ENCODE measurements at regions not wholly inside any gene's neighbourhood (a gene's known extent, or its start where the extent isn't known, plus 50 kb on each side); places are given as distances from the start of the nearest gene placed in this dataset.
"Not testable (repeated sequence)": the region's sequence is repeated elsewhere in the genome, so short reads cannot be mapped to it uniquely, and the experiment has no call there.

DNA sequence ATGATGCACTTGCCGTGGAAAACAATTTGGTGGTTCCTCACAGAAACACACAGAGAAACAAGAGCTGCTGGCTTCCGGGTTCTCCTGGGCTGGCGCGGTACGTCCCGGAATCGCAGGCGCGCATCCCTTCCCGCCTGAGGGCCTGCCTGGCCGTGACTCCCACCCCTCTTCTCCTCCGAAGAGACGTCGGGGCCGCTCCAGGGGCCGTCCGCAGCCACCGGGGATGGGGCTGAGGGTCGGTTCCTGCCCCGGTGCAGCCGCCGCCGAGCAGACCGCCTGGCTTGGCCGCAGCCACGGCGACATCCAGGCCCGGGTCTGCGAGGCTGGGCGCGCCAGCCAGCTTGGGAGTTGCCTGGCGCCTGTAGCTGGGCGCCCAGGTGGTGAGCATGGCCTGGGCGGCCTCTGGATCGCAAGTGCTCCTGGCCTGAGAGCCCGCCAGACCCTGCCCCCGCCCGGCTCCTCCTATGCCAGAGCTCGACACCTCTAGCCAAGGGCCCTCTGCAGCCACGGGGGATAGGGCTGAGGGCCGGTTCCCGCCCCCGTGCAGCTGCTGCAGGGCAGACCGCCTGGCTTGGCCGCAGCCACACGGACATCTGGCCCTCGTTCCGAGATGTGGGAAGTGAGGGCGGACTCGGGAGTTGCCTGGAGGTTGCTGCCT, 1647.5 kb downstream of the SPATA31A7 start:
- not testable (repeated sequence) for DNase-seq

DNA sequence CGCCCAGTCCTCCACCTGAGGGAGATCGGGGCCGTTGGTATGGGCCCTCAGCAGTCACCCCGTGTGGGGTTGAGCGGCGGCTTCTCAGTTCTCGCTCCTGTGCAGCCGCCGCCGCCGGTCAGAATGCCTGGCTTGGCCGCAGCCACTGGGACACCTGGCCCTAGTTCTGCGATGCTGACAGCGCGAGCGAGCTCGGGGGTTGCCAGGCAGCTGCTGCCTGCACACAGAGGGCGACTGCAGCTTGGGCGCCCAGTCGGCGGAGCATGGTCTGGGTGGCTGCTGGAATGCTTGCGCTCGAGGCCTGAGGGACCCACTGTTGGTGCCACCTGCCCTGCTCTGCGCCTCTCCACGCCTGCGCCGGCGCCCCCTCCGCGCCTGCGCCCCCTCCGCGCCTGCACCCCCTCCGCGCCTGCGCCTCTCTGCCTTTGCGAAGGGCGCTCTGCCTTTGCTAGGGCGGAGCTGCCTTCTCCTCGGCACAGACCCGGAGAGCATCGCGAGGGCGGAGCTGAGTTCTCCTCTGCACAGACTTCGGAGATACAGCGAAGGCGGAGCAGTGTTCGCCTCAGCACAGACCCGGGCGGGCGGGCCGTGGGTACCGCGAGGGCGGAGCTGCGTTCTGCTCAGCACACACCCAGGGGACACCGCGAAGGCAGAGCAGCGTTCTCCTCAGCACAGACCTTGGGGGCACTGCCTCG, 1648.3 kb downstream of the SPATA31A7 start:
- DNase-seq, result peak; percentile 79

DNA sequence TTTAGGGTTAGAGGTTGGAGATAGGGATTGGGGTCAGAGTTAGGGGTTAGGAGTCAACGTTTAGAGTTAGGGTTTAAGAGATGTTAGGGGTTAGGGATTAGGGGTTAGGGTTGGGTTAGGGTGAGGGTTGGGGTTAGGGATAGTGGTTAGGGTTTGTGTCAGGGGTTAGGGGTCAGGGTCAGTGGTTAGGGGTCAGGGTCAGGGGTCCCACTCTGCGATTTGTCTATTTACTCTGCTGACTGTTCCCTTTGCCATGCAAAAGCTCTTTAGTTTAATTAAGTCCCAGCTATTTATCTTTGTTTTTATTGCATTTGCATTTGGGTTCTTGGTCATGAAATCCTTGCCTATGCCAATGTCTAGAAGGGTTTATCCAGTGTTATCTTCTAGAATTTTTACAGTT, 1649.3 kb downstream of the SPATA31A7 start:
- DNase-seq, result not testable (repeated sequence)

DNA sequence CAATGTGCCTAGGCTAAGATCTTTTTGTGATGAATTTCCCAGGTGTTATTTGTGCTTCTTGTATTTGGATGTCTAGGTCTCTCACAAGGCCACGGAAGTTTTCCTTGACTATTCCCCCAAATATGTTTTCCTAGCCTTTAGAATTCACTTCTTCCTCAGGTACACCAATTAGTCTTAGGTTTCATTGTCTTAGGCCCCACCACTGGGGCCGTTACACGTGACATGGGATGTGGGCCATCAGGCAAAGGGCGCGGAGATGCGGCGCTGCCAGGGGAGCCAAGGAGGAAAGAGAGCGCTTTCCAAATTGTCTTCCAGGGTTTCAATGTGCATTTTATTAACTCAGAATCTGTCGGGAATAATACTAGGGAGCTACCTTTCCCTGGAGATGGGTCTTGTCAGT, 1653.3 kb downstream of the SPATA31A7 start:
- not testable (repeated sequence) for DNase-seq

DNA sequence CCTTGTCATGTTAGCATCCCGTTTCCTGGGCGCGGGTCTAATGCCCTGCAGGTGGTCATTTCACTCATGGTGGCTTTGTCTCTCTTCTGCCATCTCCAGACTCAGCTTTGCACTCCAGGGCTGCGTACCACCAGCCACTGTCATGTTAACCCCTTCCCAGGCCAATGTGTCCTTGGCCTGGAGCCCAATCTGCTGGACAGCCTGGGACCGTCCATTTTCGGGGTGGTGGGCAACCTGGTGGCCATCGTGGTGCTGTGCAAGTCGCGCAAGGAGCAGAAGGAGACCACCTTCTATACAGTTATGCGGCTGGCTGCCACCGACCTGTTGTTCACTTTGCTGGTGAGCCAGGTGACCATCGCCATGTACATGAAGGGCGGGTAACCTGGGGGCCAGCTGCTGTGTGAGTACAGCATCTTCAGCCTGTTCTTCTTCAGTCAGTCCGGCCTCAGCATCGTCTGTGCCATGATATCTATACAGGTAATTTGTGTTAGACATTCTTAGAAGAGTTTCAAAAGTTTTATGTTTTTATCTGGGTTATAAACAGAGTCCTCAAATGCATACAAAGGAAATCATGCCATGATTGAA, 1654.0 kb downstream of the SPATA31A7 start:
- DNase-seq, result not testable (repeated sequence)

DNA sequence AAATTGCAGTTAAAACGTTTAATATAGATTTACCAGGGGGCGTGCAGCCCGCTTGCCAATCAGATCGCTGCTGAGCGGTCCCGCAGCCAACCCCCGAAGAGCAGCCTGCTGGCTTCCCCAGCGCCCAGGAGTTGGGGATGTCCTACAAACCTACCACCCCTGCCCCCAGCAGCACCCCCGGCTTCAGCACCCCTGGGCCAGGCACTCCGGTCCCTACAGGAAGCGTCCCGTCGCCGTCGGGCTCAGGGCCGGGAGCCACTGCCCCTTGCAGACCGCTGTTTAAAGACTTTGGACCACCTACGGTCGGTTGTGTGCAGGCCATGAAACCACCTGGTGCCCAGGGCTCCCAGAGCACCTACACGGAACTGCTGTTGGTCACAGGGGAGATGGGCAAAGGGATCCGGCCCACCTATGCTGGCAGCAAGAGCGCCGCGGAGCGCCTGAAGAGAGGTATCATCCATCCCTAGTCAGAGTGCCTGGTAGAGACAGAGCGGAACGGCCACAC, 1654.9 kb downstream of the SPATA31A7 start:
- not testable (repeated sequence) for DNase-seq

DNA sequence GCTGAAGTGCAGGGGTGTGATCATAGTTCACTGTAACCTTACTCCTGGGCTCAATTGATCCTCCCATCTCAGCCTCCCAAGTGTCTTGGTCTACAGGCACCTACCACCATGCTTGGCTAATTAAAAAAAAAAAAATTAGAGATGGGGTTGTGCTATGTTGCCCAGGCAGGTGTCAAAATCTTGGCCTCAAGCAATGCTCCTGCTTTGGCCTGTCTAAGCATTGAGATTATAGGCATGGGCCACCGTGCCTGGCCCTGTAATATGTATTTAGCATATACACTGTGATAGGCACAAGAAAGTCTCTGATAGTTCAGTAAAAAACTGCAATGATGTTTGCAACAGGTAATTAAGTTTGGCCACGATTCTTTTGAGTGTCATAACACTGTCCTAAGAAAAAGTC, 1658.4 kb downstream of the SPATA31A7 start:
- DNase-seq, result not testable (repeated sequence)

DNA sequence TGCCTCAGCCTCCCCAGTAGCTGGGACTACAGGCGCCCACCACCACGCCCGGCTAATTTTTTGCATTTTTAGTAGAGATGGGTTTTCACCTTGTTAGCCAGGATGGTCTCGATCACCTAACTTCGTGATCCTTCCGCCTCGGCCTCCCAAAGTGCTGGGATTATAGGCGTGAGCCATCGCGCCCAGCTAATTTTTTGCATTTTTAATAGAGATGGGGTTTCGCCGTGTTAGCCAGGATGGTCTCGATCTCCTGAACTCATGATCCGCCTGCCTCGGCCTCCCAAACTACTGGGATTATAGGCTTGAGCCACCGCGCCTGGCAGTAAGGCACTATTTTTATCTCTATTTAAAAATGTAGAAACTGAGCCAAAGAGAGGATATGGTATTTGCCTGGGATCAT, 1660.2 kb downstream of the SPATA31A7 start:
- DNase-seq, result not testable (repeated sequence)

DNA sequence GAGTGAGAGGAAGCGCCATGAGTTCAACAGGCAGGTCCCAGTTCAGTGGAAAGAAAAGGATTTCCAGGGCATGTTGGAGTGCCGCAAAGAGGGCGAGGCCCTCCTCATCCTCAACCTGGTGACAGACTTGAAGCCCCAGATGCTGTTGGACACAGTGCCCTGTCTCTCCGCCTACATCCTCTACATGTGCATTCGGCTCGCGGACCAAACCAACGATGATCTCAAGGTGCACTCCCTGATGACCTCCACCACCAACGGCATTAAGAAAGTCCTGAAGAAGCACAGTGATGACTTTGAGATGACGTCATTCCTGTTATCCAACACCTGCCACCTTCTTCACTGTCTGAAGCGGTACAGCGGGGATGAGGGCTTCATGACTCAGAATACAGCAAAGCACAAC, 1667.4 kb downstream of the SPATA31A7 start:
- DNase-seq, result not testable (repeated sequence)

DNA sequence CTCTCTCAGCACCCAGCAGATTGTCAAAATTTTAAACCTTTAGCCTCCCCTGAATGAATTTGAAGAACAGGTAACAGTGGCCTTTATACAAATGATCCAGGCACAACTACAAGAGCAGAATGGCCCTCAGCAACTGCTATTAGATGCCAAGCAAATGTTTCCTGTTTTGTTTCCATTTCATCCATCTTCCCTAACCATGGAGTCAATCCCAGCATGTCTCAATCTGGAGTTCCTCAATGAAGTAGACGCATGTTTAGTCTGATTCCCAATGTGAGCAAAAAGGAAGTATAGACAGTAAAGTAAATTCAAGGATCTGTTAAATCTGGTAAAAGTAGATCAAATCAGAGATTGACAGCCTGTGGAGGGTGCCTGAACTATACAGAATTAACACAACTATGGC, 1668.4 kb downstream of the SPATA31A7 start:
- not testable (repeated sequence) for DNase-seq

DNA sequence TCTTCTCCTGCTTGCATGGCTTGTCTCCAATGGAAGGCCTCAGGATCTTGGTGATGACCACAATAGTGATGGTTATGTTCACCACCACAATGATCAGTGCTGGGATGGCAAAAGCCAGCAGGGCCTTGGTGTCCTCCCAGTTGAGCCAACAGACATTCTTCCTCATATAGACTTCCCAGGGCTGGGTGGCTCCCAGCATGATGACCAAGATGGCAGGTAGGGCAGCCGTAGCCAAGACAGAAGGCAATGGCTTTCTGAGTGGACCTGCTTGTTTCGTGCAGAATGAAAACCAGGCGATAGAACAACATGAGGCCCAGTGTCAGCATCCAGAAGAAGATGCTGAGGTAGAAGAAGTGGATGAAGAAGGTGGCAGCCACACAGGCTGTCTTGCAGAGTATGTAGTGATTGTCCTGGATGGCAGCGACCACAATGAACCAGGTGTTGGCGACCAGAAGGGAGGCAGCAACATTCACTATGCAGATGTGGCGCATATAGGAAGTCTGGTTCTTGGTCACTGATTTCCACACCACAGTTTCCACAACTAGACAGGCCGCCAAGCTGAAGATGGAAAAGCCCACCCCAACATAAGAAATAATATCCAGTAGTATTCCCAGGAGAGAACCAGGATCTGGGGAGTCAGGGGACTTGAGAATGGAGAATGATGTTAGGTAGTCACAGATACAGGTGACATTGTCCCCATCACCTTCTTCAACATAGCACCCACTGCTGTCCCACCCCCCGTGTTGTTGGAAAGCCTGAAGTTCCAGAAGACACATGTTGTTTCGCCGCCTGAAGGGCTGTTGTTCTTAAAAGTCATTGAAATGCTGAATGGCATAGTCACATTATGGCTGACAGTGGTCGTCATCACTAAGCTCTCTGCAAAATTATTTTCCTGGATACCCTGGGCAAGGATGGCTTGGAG, 1671.4 kb downstream of the SPATA31A7 start:
- not testable (repeated sequence) for DNase-seq

DNA sequence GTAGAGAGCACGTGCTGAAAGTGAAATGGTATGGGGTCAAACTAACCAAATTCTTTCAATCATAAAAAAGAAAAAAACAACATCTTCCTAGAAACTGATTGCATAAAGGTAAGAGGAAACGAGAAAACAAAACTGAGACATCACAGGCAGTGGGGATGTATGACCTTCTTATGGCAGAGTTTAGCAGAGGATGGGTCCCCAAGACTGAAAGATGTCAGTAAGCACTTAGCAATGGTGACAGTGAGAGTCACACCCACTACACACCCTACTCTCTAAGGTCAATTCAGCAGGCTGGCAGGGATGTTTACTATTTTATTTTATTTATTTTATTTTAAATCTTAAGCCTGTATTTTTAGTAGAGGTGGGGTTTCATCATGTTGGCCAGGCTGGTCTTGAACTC, 1672.3 kb downstream of the SPATA31A7 start:
- not testable (repeated sequence) for DNase-seq

DNA sequence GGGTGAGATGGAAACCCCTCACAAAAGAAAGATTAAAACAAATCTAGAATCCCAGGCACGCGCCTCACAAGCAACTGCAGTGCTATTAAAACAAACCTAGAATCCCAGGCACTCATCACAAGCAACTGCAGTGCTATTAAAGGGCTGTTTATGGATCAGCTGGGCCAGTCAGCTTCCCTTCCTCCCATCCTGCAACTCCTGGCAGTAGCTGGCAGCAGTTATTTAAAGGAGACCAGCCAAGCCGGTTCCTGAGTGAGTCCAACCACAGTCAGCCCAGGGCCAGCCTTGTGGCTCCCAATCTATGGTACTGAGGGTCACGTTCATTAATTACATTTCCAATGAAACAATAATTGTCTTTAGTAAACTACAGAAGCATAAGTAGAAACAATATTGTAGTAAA, 1673.5 kb downstream of the SPATA31A7 start:
- not testable (repeated sequence) for DNase-seq

DNA sequence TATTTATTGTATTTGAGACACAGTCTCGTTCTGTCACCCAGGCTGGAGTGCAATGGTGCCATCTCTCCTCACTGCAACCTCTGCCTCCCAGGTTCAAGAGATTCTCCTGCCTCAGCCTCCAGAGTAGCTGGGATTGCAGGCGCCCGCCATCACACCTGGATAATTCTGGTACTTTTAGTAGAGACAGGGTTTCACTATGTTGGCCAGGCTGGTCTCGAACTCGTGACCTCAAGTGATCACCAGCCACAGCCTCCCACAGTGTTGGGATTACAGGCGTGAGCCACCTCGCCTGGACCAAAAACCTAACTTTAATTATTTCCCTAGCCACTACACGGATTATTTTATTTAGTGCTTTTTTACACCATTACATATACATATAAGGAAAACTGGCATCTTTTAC, 1674.0 kb downstream of the SPATA31A7 start:
- not testable (repeated sequence) for DNase-seq

DNA sequence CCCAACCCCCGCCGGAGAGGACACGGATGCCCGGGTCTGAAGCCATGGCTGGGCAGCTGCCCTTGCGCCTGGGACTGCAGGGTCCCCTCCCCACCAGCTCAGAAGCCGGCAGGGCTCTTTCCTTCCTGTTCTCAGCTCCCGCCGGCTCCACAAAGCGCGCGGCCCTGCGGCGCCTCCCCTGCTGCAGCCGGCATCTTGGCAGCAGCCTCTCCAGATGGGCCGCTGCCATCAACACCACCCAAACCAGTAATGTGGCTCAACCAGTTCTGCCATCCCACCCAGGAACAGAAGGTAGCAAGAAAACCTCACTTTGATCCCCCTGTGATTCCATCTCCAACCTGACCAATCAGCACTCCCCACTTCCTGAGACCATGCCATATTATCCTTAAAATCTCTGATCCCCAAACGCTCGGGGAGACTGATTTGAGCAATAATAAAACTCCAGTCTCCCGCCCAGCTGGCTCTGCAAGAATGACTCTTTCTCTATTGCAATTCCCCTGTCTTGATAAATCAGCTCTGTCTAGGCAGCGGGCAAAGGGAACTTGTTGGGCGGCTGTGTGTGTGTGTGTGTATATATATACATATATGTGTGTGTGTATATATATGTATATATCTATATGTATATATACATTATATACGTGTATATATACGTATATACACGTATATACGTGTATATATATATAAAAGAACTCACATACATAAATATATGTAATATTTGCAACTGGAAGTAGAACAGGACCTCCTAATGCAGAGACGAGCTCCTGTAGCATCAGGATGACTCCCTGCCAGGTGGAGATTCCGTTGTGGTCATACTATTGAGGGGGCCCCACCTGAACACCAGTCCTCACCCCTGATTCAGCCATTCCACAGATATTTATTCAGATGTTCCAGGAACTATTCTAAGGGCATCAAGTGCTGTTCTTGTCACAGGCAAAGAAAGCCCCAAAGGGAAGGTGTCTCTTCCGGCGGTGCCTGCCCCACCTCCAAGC, 1674.9 kb downstream of the SPATA31A7 start:
- not testable (repeated sequence) for DNase-seq

DNA sequence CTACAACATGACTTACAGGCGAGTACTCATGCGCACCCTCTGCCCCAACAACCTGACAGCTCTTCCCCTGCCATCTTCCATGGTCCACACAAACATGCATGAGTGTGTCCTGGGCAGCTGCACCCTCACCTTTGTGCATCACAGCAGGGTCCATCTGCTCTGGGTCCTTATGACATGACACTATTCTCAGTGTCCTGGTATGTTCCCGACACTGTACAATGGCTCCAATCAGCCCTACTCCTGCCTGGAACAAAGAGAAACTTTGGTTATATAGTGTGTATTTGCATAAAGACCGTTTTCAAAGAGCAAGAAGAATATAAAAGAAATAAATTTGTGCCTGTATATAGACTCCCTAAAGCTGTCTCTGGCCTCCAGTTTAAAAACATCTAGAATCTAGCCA, 1679.2 kb downstream of the SPATA31A7 start:
- DNase-seq, result not testable (repeated sequence)

DNA sequence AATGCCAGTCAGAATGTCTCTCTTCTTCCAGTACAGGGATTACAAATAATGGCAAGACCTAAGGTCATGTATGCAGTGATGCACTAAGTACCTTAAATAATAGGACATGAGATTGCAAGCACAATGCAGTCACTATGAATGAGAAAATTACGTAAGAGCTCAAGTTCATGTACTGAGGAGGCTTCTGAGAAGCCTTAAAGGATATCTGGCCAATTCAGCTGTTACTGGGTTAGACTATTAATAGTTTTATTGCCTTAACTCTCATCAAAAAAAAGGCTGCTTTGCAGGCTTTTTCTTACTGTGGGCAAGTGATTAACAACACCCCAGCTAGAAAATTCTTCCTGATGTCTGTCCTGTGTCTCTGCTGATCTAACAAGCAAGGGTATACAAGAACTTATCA, 1681.9 kb downstream of the SPATA31A7 start:
- DNase-seq, result not testable (repeated sequence)

DNA sequence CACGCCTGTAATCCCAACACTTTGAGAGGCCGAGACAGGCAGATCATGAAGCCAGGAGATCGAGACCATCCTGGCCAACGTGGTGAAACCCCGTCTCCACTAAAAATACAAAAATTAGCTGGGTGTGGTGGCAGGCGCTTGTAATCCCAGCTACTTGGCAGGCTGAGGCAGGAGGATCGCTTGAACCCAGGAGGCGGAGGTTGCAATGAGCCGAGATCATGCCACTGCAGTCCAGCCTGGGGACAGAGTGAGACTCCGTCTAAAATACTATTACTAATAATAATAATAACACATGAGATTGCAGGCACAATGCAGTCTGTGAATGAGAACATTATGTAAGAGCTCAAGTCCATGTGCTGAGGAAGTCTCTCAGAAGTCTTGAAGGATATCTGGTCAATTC, 1684.4 kb downstream of the SPATA31A7 start:
- not testable (repeated sequence) for DNase-seq

DNA sequence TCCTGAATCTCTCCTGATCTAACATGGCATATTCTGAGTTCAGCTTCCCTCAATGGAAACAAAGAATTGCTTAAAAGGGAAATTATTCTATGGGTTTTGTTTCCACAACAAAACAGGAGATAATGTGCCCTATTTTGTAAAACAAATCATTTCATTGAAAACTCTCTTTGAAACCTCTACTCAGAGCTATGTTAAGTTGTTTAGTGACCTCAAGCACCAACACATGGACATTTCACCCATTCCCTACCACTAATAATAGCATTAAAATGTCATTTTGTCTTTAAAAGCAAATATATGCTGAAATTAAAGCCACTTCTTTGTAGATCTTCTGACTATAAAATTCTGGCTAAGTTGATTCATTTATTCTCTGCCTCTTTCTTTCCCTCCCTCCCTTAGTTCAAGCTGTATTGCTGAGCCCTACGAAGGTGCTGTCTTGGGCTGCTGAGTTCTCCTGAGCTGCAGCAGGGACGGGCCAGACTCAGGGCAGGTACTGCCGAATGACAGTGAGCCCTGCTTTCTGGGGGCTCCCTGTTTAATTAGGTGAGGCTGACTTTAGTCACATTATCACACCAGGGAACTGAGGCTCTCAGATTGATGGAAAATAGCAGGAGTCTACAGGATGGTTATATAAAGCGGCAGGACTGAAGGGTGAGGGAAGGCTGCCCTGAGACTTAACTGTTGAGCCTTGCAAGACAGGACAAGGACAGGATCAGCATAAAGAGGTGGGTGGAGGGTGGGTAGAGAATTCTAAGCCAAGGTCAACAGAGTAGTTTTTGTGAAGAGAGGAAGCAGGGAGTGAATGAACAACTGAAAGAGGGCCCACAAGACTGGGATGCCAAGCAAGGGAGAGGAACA, 1685.1 kb downstream of the SPATA31A7 start:
- DNase-seq, result not testable (repeated sequence)

DNA sequence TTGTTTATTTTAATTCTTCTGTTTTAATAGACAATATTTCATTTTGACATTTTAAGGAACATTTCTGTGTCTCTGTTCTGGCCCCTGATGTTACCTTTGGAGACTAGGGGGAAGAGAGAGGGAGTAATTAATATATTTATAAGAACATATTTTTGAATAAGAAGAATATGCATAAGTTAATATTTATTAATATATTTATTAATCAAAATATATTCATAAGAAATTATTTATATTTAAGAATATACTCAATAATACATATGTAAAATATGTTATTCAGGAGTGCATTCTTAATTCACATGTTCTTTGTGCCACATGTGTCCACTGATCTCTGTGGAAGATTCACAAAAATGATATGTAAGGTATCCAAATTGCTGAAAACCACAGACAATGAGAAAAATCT, 1687.7 kb downstream of the SPATA31A7 start:
- DNase-seq, result not testable (repeated sequence)

Measured in T-helper 9 cell (primary cell).